ENCODE measurements at regions not wholly inside any gene's neighbourhood (a gene's known extent, or its start where the extent isn't known, plus 50 kb on each side); places are given as distances from the start of the nearest gene placed in this dataset.
"Not testable (repeated sequence)": the region's sequence is repeated elsewhere in the genome, so short reads cannot be mapped to it uniquely, and the experiment has no call there.

GRCh38 chr7:63555226-63555994 is 443.2 kb upstream of the ZNF722 start:
- DNase-seq (ENCODE audit: low spot score): not testable (repeated sequence)

- DNase-seq (ENCODE audit: low spot score): not testable (repeated sequence)
Observed at GRCh38 chr7:63556223-63556622, 442.4 kb upstream of the ZNF722 start.

- DNase-seq (ENCODE audit: low spot score): not testable (repeated sequence)
Observed at GRCh38 chr7:63559016-63559415, 439.6 kb upstream of the ZNF722 start.

- DNase-seq (ENCODE audit: low spot score): not testable (repeated sequence)
Observed at GRCh38 chr7:63559826-63560465, 438.7 kb upstream of the ZNF722 start.

GRCh38 chr7:63561911-63562310 is 436.7 kb upstream of the ZNF722 start:
- not testable (repeated sequence) for DNase-seq (ENCODE audit: low spot score)

- DNase-seq (ENCODE audit: low spot score): not testable (repeated sequence)
Observed at GRCh38 chr7:63562364-63563060, 436.1 kb upstream of the ZNF722 start.

- DNase-seq (ENCODE audit: low spot score): not testable (repeated sequence)
Observed at GRCh38 chr7:63563151-63563940, 435.3 kb upstream of the ZNF722 start.

GRCh38 chr7:63564882-63565281 is 433.8 kb upstream of the ZNF722 start:
- DNase-seq (ENCODE audit: low spot score): not testable (repeated sequence)

GRCh38 chr7:63566886-63567285 is 431.8 kb upstream of the ZNF722 start:
- DNase-seq (ENCODE audit: low spot score): not testable (repeated sequence)

GRCh38 chr7:63567636-63568035 is 431.0 kb upstream of the ZNF722 start:
- DNase-seq (ENCODE audit: low spot score): not testable (repeated sequence)

- DNase-seq (ENCODE audit: low spot score): not testable (repeated sequence)
Observed at GRCh38 chr7:63568571-63569313, 429.9 kb upstream of the ZNF722 start.

- not testable (repeated sequence) for DNase-seq (ENCODE audit: low spot score)
Observed at GRCh38 chr7:63570386-63571115, 428.1 kb upstream of the ZNF722 start.

- DNase-seq (ENCODE audit: low spot score): not testable (repeated sequence)
Observed at GRCh38 chr7:63572196-63572595, 426.5 kb upstream of the ZNF722 start.

GRCh38 chr7:63572956-63573355 is 425.7 kb upstream of the ZNF722 start:
- not testable (repeated sequence) for DNase-seq (ENCODE audit: low spot score)

GRCh38 chr7:63573412-63573811 is 425.2 kb upstream of the ZNF722 start:
- not testable (repeated sequence) for DNase-seq (ENCODE audit: low spot score)

- not testable (repeated sequence) for DNase-seq (ENCODE audit: low spot score)
Observed at GRCh38 chr7:63576421-63576820, 422.2 kb upstream of the ZNF722 start.

- DNase-seq (ENCODE audit: low spot score): not testable (repeated sequence)
Observed at GRCh38 chr7:63577066-63577465, 421.6 kb upstream of the ZNF722 start.

GRCh38 chr7:63580045-63580444 is 418.6 kb upstream of the ZNF722 start:
- not testable (repeated sequence) for DNase-seq (ENCODE audit: low spot score)

- DNase-seq (ENCODE audit: low spot score): peak; percentile 5
Observed at GRCh38 chr7:63580536-63581300, 417.9 kb upstream of the ZNF722 start.

GRCh38 chr7:63582771-63583170 is 415.9 kb upstream of the ZNF722 start:
- DNase-seq (ENCODE audit: low spot score): not testable (repeated sequence)

Measured in Ammon's horn (tissue), 1 donor.